HAP-1 (cell line): ENCODE measurements at regions not wholly inside any gene's neighbourhood (a gene's known extent, or its start where the extent isn't known, plus 50 kb on each side); places are given as distances from the start of the nearest gene placed in this dataset.
"Not testable (repeated sequence)": the region's sequence is repeated elsewhere in the genome, so short reads cannot be mapped to it uniquely, and the experiment has no call there.

Experiments
- DNase-seq, 2 experiments: peaks; one replicate each; pipeline ENCODE4 v3.0.0-alpha.2; 2016 to 2020; ENCODE audit warnings: low spot score in 2 of 2
- H3K27me3 ChIP-seq: fragments of 250-450 bp; sonication (Bioruptor Pico); 2 replicates; pipeline ENCODE4 v1.5.1; 2020; ENCODE audit warnings: low read depth, mild to moderate bottlenecking, moderate library complexity
- H3K36me3 ChIP-seq: fragments of 250-450 bp; sonication (Bioruptor Pico); replicated peaks from 2 replicates; pipeline ENCODE4 v1.5.1; 2020; ENCODE audit warnings: mild to moderate bottlenecking
- H3K4me1 ChIP-seq: fragments of 250-450 bp; sonication (Bioruptor Pico); 2 replicates; pipeline ENCODE4 v1.5.1; 2020; ENCODE audit warnings: mild to moderate bottlenecking
- H3K4me3 ChIP-seq: fragments of 250-450 bp; sonication (Bioruptor Pico); 2 replicates; pipeline ENCODE4 v1.5.1; 2020; ENCODE audit warnings: mild to moderate bottlenecking, moderate library complexity
- H3K9me3 ChIP-seq: fragments of 250-450 bp; sonication (Bioruptor Pico); 2 replicates; pipeline ENCODE4 v1.5.1; 2020; ENCODE audit warnings: mild to moderate bottlenecking, moderate library complexity
- in situ Hi-C: fragments of 300-500 bp; cut with MboI; formaldehyde crosslinking; loops from 3 replicates; pipeline ENCODE4 v1.14.3; 2020; ENCODE audit warnings: low sequenced_read_pairs, inconsistent platforms, mixed read lengths

DNA sequence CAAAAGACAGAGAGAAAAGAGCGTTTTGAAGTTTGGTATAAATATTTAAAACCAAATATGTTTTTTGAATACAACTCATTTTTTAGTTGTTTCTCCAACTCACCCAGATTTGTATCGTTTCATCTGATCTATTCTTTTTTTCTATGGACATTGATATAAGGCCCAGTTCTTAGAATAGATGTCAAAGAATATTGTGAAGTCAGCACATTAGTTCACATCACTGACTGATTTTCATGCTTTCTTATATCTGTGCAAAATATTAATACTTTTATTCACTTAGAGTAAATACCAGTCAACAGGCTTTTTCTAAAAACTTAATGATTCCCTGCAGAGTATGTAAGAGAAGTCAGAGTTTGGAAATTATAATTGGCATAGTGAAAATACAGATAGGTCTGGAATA lies 254.4 kb upstream of the PTPRD start:
- Histone ChIP-seq H3K9me3 (peaks cover 3% of the 10 kb centered on the region; the same call in 1 of the 2 replicates), H3K4me1 (peaks cover 4% of the 10 kb centered on the region), H3K27me3 (no peaks in the 10 kb centered on the region), H3K4me3 (no peak overlapping the region), H3K36me3 (no peaks in the 10 kb centered on the region)
- in situ Hi-C loops: no loop called here
- no peak for DNase-seq

DNA sequence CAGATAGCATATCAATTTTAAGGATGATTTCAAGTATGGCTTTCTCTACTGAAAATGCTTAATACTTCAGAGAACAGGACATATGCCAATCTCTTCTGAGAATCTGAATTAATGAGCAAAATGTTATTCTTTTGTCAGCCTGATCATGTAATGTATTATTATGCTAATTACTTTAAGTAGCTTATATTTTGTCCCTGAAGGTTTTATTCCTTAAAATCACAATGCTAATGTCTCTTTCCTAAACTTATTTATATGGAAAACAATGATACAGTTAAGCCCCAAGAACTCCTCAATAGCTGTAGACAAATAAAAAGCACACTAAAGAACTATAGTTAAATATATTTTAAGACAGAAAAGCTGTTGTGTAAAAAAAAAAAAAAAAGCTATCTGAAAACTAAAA lies 256.9 kb upstream of the PTPRD start:
- in situ Hi-C loops: no loop called here
- peaks cover 4% of the 10 kb centered on the region for H3K4me1 ChIP-seq
- no peaks in the 10 kb centered on the region for H3K27me3 ChIP-seq
- H3K36me3 ChIP-seq: no peaks in the 10 kb centered on the region
- H3K9me3 ChIP-seq: peaks cover 4% of the 10 kb centered on the region; the same call in 1 of the 2 replicates
- H3K4me3 ChIP-seq: no peak overlapping the region
- DNase-seq: peak in 1 of 2 experiments; percentile 83

- Histone ChIP-seq H3K36me3 (no peaks in the 10 kb centered on the region), H3K4me3 (no peak overlapping the region), H3K27me3 (no peaks in the 10 kb centered on the region; the same call in 1 of the 2 replicates), H3K9me3 (0 out of 2 replicates have a peak, but pooled peaks cover 4% of the 10 kb centered on the region), H3K4me1 (peaks cover 4% of the 10 kb centered on the region)
- in situ Hi-C loops: no loop called here
- no peak for DNase-seq
Observed at GRCh38 chr9:10873999-10874398, 261.2 kb upstream of the PTPRD start.

- no peak for DNase-seq
- Histone ChIP-seq H3K4me3 (no peak overlapping the region), H3K4me1 (no peaks in the 10 kb centered on the region), H3K36me3 (no peaks in the 10 kb centered on the region), H3K9me3 (0 out of 2 replicates have a peak, but pooled peaks cover 4% of the 10 kb centered on the region), H3K27me3 (no peaks in the 10 kb centered on the region; the same call in 1 of the 2 replicates)
- in situ Hi-C loops: no loop called here
Observed at GRCh38 chr9:10875752-10876151, 262.9 kb upstream of the PTPRD start.

GRCh38 chr9:10876333-10876732 lies 263.5 kb upstream of the PTPRD start:
- Histone ChIP-seq H3K36me3 (no peaks in the 10 kb centered on the region), H3K9me3 (0 out of 2 replicates have a peak, but pooled peaks cover 4% of the 10 kb centered on the region), H3K27me3 (no peaks in the 10 kb centered on the region; the same call in 1 of the 2 replicates), H3K4me3 (no peak overlapping the region), H3K4me1 (no peaks in the 10 kb centered on the region)
- in situ Hi-C loops: no loop called here
- no peak for DNase-seq

GRCh38 chr9:10890266-10890665 lies 277.5 kb upstream of the PTPRD start:
- H3K4me1 ChIP-seq, H3K4me3 ChIP-seq, DNase-seq, H3K27me3 ChIP-seq, in situ Hi-C loops, H3K9me3 ChIP-seq, H3K36me3 ChIP-seq: not testable (repeated sequence)

DNA sequence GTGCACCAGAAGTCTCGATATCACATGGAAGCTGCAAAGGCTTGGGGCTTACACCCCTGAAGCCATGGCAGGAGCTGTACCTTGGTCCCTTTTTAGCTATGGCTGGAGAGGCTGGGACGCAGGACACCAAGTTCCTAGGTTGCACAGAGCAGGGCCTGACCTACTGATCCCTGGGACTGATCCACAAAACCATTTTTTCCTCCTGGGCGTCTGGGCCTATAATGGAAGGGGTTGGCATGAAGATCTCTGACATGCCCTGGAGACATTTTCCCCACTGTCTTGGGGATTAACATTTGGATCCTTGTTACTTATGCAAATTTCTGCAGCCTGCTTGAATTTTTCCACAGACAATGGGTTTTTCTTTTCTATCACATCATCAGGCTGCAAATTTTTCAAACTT lies 286.7 kb upstream of the PTPRD start:
- Histone ChIP-seq H3K4me1 (no peaks in the 10 kb centered on the region), H3K27me3 (0 out of 2 replicates have a peak, but pooled peaks cover 2% of the 10 kb centered on the region), H3K36me3 (no peaks in the 10 kb centered on the region), H3K9me3 (no peaks in the 10 kb centered on the region), H3K4me3 (no peak overlapping the region)
- no peak for DNase-seq
- in situ Hi-C loops: no loop called here

GRCh38 chr9:10903969-10904368 lies 291.2 kb upstream of the PTPRD start:
- in situ Hi-C loops: no loop called here
- Histone ChIP-seq H3K36me3 (no peaks in the 10 kb centered on the region), H3K9me3 (no peaks in the 10 kb centered on the region), H3K4me1 (no peaks in the 10 kb centered on the region), H3K4me3 (no peak overlapping the region), H3K27me3 (0 out of 2 replicates have a peak, but pooled peaks cover 2% of the 10 kb centered on the region)
- no peak for DNase-seq

- Histone ChIP-seq H3K9me3 (no peaks in the 10 kb centered on the region), H3K27me3 (no peaks in the 10 kb centered on the region), H3K4me1 (no peaks in the 10 kb centered on the region), H3K4me3 (no peak overlapping the region), H3K36me3 (no peaks in the 10 kb centered on the region)
- no peak for DNase-seq
- in situ Hi-C loops: no loop called here
Observed at GRCh38 chr9:10910779-10911178, 298.0 kb upstream of the PTPRD start.

DNA sequence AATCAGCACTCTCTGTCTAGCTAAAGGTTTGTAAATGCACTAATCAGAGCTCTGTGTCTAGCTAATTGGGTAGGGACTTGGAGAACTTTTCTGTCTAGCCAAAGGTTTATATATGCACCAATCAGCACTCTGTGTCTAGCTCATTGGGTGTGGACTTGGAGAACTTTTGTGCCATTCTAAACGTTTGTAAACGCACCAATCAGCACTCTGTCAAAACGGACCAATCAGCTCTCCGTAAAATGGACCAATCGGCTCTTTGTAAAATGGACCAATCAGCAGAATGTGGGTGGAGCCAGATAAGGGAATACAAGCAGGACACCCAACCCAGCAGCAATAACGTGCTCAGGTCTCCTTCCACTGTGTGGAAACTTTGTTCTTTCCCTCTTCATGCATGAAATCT lies 298.6 kb upstream of the PTPRD start:
- in situ Hi-C loops: no loop called here

GRCh38 chr9:10917001-10917400 lies 304.2 kb upstream of the PTPRD start:
- Histone ChIP-seq H3K9me3 (no peaks in the 10 kb centered on the region), H3K36me3 (no peaks in the 10 kb centered on the region), H3K4me3 (no peak overlapping the region), H3K4me1 (0 out of 2 replicates have a peak, but pooled peaks cover 2% of the 10 kb centered on the region), H3K27me3 (no peaks in the 10 kb centered on the region)
- in situ Hi-C loops: no loop called here
- DNase-seq: no peak

More for the DNA sequence above, 298.6 kb upstream of the PTPRD start:
- no peak for DNase-seq
- Histone ChIP-seq H3K36me3 (no peaks in the 10 kb centered on the region), H3K9me3 (no peaks in the 10 kb centered on the region), H3K4me1 (no peaks in the 10 kb centered on the region), H3K4me3 (no peak overlapping the region), H3K27me3 (no peaks in the 10 kb centered on the region)

DNA sequence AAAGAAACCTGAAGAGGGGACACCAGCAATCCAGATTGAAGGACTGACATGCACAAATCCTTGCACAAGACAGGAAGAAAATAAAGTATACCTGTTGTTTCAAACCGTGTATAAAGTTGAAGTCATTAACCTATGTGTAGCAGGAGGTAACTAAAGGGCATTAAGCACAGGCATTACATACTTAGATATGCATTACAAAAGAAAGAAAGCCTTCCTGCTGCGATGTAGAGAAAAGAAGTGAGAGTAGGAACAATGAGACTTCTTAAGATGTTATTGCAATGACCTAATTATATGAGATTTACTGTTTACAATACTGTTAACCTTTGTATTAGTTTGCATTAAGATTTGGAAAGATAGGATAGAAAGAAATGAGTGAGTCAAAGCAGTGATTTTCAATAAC lies 308.9 kb upstream of the PTPRD start:
- Histone ChIP-seq H3K9me3 (no peaks in the 10 kb centered on the region), H3K4me3 (no peak overlapping the region), H3K27me3 (peaks cover 6% of the 10 kb centered on the region), H3K4me1 (peaks cover 2% of the 10 kb centered on the region; the same call in 1 of the 2 replicates), H3K36me3 (no peaks in the 10 kb centered on the region)
- in situ Hi-C loops: no loop called here
- DNase-seq: peak in 1 of 2 experiments; percentile 64

- Histone ChIP-seq H3K4me1 (peaks cover 2% of the 10 kb centered on the region; the same call in 1 of the 2 replicates), H3K9me3 (no peaks in the 10 kb centered on the region), H3K27me3 (peaks cover 11% of the 10 kb centered on the region), H3K4me3 (no peak overlapping the region), H3K36me3 (no peaks in the 10 kb centered on the region)
- in situ Hi-C loops: no loop called here
- DNase-seq: no peak
Observed at GRCh38 chr9:10925896-10926295, 313.1 kb upstream of the PTPRD start.

- in situ Hi-C loops: no loop called here
- H3K9me3 ChIP-seq: no peaks in the 10 kb centered on the region
Observed at GRCh38 chr9:10928372-10928771, 315.6 kb upstream of the PTPRD start.

DNA sequence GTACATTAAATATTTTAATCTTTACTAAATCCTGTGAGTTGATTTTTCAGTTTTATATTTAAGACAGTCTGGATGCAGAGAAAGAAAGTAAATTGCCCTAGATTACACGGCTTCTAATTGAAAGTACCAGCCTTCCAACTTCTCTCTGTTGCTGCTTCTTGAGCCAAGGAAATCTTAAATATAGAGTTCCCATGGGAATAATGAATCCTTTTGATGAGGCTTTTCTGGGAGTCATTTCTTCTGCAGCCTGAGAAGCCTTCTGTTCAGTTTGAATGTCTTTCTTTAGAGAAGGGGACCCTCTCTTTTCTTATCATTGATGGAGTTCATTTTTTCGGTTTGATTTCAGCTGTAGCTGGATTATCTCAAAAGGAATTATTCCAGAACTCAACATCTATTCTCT lies 317.3 kb upstream of the PTPRD start:
- DNase-seq: no peak
- no peak overlapping the region for H3K4me3 ChIP-seq
- in situ Hi-C loops: no loop called here

More at GRCh38 chr9:10928372-10928771, 315.6 kb upstream of the PTPRD start:
- Histone ChIP-seq H3K36me3 (no peaks in the 10 kb centered on the region), H3K4me1 (no peaks in the 10 kb centered on the region; the same call in 1 of the 2 replicates), H3K27me3 (peaks cover 5% of the 10 kb centered on the region), H3K4me3 (no peak overlapping the region)
- no peak for DNase-seq

More for the DNA sequence above, 317.3 kb upstream of the PTPRD start:
- Histone ChIP-seq H3K27me3 (peaks cover 5% of the 10 kb centered on the region; the same call in 1 of the 2 replicates), H3K9me3 (no peaks in the 10 kb centered on the region), H3K36me3 (no peaks in the 10 kb centered on the region), H3K4me1 (no peaks in the 10 kb centered on the region)
